GM12891 (cell line): ENCODE measurements at regions not wholly inside any gene's neighbourhood (a gene's known extent, or its start where the extent isn't known, plus 50 kb on each side); places are given as distances from the start of the nearest gene placed in this dataset.

Experiments used
- DNase-seq: peaks from one replicate; pipeline ENCODE4 v3.0.0; 2011; ENCODE audit warnings: low spot score; ENCODE audit not compliant: insufficient read length
- FAIRE-seq: peaks from 2 replicates; lab custom pipeline; 2011; peaks lifted over from hg19 to GRCh38; lab: Jason Lieb, UNC
- PAX5 ChIP-seq: IDR thresholded peaks from 2 replicates; pipeline ENCODE4 v1.6.1; 2011; ENCODE audit warnings: low read length, moderate library complexity, mild to moderate bottlenecking; ENCODE audit not compliant: insufficient read depth, severe bottlenecking
- POLR2A ChIP-seq: IDR thresholded peaks from 2 replicates; pipeline ENCODE4 v1.6.1; 2011; ENCODE audit warnings: low read depth, low read length, control low read depth
- POLR2AphosphoS5 ChIP-seq: IDR thresholded peaks from 2 replicates; pipeline ENCODE4 v1.6.1; 2011; ENCODE audit warnings: low read depth, low read length, control low read depth
- POU2F2 ChIP-seq: IDR thresholded peaks from 2 replicates; pipeline ENCODE4 v1.6.1; 2011; ENCODE audit warnings: low read depth, mild to moderate bottlenecking, control low read depth, low read length, moderate library complexity
- SPI1 ChIP-seq: IDR thresholded peaks from 2 replicates; pipeline ENCODE4 v1.6.1; 2011; ENCODE audit warnings: low read depth, low read length, control low read depth
- TAF1 ChIP-seq: IDR thresholded peaks from 2 replicates; pipeline ENCODE4 v1.6.1; 2011; ENCODE audit warnings: low read depth, low read length, control low read depth

DNA sequence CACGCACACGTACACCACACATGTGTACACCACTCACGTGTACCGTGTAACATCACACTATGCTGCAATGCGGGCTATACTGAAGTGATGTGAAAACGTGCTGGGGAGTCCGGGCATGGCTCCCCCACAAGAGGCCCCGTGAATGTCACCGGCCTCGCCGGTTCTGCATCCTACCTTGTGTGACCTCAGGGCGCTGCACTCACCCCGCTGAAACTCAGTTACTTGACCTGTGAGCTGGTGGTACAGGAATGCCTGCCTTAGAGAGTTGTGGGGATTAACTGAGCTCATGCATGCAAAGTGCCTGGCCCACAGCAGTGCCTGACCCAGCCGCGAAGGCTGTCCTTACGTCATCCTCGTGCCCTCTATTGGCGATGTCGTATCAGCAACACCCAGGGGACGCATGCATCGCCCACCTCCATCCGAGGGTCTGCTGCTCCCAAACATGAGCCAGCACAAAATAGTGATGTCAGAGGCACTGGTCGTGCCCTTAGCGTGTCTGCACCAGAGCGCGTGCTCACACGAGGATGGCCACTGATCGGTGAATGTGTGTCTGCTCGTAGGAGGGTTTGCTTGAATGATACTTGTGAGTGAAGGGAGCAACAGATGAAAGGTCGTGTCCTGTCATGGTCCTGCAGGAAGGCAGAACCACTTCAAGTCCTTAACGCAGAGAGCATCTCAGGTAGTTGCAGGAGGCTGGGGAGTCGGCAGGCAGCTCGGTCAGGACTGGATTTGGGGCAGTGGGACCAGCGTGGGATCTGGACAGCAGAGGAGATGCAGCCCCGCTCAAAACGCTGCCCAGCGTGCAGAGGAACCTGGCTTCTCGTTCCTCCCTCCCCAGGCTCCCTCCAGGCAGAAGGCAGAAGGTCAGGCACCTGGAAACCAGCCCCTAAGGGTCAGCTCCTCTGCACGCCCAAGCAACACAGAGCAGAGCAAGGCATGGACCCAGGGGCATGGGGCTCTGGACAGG is 126.2 kb upstream of the SPACA7 start:
- no peak for FAIRE-seq
- TF ChIP-seq POLR2AphosphoS5 (no peak), PAX5 (no peak), POLR2A (no peak), POU2F2 (no peak), TAF1 (no peak), SPI1 (no peak)
- DNase-seq, result no peak

DNA sequence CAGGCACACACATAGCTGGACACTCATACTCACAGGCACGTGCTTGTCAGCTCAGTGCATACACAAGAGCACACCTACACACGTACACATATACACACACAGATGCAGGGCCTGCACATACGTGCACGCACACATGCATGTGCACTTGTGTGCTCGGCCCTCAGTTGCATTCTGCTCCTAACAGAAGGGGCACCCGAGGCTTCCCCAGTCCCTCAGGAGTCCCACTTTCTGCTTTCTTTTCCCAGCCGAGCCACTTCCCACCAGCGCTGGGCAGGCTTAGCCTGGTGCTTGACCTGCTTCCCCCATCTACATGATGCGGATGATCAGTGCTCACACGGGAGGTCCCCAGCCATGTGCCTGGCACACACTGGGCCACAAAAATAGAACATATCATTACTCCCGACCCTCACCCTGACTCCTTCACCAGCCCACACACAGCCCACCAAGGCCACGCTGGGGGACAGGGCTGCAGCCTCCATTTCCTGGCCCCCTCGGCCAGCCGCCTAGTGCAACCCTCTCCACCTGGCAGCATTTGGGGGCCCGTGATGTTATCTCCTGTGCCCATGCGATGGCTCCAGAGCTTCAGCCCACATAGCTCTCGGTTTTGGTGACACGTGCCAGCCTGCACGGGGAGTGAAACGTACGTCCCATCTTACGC is 125.2 kb upstream of the SPACA7 start:
- TF ChIP-seq TAF1 (no peak), POLR2A (no peak), POLR2AphosphoS5 (no peak), PAX5 (no peak), SPI1 (no peak), POU2F2 (no peak)
- FAIRE-seq, result no peak
- no peak for DNase-seq

DNA sequence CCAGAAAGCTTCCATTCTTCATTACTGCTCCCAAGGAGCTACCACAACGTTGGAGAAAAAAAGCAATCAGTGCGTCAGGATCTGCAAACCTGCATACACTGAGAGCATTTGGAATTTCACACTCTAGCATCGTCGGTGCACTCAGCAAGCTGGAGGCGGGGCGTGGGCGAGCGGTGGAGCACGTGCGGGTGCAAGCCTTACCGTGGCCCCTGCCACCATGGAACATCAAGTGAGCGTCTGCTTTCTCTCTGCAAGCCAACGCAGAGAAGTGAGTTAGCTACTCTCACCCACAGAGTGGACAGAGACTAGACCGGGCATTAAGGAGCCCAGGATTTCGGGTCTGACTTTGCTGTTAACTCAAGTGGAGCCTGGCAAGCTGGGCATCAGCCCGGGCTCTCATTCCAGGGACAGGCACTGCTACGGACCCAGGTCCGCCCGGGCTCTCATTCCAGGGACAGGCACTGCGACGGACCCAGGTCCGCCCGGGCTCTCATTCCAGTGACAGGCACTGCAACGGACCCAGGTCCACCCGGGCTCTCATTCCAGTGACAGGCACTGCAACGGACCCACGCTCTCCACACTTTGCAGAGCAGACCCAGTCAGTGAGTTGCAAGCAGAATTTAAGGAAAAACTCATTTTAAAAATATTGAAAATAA is 124.1 kb upstream of the SPACA7 start:
- FAIRE-seq, result no peak
- TF ChIP-seq PAX5 (no peak), POLR2AphosphoS5 (no peak), SPI1 (no peak), POLR2A (no peak), TAF1 (no peak)
- no peak for DNase-seq

DNA sequence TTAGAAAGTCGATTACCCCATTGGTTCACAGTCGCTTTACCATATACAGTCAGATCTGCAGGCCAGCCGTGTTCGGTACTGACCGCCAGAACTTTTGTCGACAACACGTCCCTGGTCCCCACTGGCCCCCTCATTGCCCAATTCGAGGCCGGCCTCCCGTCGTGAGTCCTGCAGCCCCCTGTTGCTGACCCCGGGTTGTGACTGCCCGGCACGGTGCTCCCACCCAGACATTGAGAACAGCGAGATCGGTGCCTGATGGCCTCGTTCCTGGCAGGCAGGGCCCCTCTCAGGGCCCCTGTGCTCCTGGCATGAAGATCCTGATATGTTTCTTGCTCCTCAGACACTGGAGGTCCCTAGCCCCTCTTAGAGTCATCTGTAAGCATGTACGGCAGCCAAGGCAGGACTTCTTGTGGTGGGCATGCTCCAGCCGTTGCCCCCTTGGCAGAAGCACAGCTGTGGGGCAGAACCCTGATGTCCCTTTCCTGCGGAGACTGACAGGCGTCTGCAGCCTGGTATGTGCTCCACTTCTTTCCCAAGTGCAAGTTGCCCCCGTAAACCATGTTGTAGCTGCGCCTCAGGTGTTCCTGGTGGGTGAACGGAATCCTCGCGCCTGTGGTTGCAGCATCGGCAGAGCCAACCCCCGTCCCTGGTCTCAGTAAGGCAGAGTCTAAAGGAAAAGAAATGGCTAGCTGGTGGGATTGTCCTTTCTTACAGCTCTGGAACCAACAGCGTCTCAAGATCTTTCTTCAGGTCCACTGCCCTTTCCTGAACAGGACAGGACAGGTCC is 123.2 kb upstream of the SPACA7 start:
- FAIRE-seq, result no peak
- DNase-seq, result no peak
- TF ChIP-seq POLR2A (no peak), PAX5 (no peak), SPI1 (no peak), TAF1 (no peak), POLR2AphosphoS5 (no peak), POU2F2 (no peak)

DNA sequence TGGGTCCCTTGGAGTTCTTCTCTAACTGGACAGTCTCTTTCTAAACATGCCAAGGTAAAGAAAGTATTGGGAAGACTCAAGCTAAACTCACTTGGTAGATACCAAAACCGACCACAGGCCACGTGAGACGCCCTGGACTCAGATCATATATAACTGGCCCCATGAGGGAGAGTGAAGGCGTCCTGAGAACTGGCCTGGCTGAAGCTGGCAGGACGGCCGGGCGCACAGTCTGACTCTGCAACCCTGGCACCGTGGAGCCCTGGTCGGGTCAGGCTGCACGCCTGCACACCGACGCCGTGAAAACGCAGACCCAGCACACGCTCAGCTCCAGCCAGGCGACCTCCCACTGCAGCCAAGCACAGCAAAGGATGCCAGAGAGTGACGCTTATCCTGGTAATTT is 122.5 kb upstream of the SPACA7 start:
- FAIRE-seq (no peak), DNase-seq (no peak)
- no peak for TF ChIP-seq SPI1
- no peak for TF ChIP-seq POU2F2
- TF ChIP-seq POLR2A, result no peak
- TF ChIP-seq PAX5, result no peak
- no peak for TF ChIP-seq TAF1
- TF ChIP-seq POLR2AphosphoS5, result no peak

DNA sequence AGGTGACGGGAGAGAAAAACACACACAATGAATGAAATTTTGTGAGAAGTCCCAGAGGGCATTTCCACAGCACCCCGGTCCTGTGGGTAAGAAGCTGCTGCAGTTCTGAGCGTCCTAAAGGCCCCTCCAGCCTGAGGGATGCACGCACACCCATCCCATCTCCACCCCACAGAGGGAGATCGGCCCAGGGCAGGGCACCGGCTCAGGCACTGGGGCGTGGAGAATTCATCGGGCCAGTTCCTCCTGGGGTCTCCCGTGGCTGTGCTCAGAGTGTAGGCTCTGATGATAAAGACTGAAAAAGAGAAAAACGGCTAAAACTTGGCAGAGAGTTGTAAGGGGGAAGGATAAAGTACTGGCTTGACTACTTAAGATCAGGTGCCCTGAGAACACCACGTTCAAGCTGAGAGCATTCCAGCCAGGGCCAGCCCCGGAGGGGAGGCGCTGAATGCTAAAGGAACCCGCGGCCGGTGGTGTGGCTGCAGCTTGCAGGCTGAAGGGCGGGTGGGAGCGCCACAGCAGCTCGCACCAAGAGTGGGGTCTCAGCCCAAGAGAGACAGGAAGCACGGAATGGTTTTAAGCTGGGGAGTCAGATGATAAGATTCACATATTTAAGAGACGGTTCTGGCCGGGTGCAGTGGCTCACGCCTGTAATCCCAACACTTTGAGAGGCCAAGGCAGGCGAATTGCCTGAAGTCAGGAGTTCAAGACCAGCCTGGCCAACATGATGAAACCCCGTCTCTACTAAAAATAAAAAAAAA is 121.9 kb upstream of the SPACA7 start:
- FAIRE-seq (no peak), DNase-seq (no peak)
- TF ChIP-seq POU2F2 (no peak), SPI1 (no peak), TAF1 (no peak), POLR2AphosphoS5 (no peak), PAX5 (no peak), POLR2A (no peak)

DNA sequence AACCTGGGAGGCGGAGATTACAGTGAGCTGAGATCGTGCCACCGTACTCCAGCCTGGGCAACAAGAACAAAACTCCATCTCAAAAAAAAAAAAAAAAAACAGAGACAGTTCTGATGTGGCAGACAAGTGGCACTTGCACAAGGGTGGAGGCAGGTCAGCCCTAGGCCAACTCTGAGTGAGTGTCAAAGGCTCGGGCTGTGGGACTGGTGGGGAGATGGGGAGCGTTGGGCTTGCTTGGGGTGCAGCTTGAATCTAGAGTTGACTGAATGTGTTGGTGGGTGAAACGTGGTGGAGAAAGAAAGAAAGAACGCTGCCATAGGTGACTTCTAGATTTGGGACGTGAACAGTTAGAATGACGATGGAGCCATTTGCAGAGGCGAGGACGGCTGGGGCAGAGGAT is 121.3 kb upstream of the SPACA7 start:
- no peak for TF ChIP-seq TAF1
- TF ChIP-seq PAX5, result no peak
- no peak for TF ChIP-seq SPI1
- TF ChIP-seq POU2F2, result no peak
- no peak for TF ChIP-seq POLR2A
- no peak for TF ChIP-seq POLR2AphosphoS5
- DNase-seq, result no peak
- no peak for FAIRE-seq

DNA sequence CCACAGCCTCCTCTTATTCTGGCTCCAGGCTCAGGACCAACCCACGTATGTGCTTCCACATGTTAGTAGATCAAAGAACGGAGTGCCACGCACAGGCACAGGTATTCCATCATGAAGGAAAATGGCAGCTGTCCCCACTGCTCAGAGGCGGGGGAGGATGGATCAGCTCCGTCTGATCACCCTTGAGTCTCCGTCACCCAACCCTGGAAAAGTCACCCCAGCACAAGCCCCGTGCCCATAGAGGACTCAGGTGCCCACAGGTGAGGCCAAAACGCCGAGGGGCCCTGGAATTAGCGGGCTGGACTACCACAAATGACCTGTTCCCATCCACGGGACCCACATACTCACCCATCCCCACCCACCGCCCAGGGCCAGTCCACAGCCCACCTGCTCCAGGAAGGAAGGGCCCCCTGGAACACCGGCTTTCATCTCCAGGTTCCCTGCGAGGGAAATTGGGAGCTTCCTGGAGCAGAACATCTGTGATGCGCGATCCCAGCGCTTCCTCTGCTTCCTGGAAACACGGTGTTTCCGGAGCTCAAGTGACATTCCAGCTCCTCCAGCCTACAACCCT is 120.5 kb upstream of the SPACA7 start:
- DNase-seq (no peak), FAIRE-seq (no peak)
- TF ChIP-seq POLR2A (no peak), TAF1 (no peak), SPI1 (no peak), POU2F2 (no peak), PAX5 (no peak), POLR2AphosphoS5 (no peak)
